A549 (cell line): ENCODE measurements at regions not wholly inside any gene's neighbourhood (a gene's known extent, or its start where the extent isn't known, plus 50 kb on each side); places are given as distances from the start of the nearest gene placed in this dataset.

Experiments
- ATAC-seq, 2 experiments: fragments of 200-7000 bp in 1 of 2; fragments of >200 bp in 1 of 2; cut with Nextera tagmentation in 1 of 2; cut with Tn5 transposase in 1 of 2; 3 replicates each; pipeline versions ENCODE4 v1.8.0 to v1.9.1; 2018 to 2020; ENCODE audit warnings: mild to moderate bottlenecking in 1 of 2, moderate library complexity in 1 of 2
- CTCF ChIA-PET: fragments of 300-600 bp; sonication (Branson Sonifier 250); formaldehyde crosslinking; extraction: SDS; loops from one replicate; lab custom pipeline; 2021; ENCODE audit warnings: antibody characterized with exemption, inconsistent platforms; lab: Yijun Ruan, JAX
- POLR2A ChIA-PET: fragments of 350-600 bp; formaldehyde crosslinking; extraction: SDS; loops from one replicate; lab custom pipeline; 2021; ENCODE audit warnings: antibody characterized with exemption, inconsistent platforms; lab: Yijun Ruan, JAX
- DNase-seq, 2 experiments: peaks; one replicate each; pipeline versions ENCODE4 v3.0.0 to v3.0.0-alpha.2; 2011 to 2016; ENCODE audit warnings: low read depth in 1 of 2, low spot score in 1 of 2
- FAIRE-seq: peaks from 2 replicates; lab custom pipeline; 2011; peaks lifted over from hg19 to GRCh38; lab: Jason Lieb, UNC
- H3K27ac ChIP-seq, 2 experiments: fragments of >200 bp; sonication (Bioruptor Twin); formaldehyde crosslinking; 3 replicates each; pipeline ENCODE4 v1.5.1; 2016 to 2017
- H3K4me1 ChIP-seq: fragments of >200 bp; sonication (Bioruptor Twin); formaldehyde crosslinking; 3 replicates; pipeline ENCODE4 v1.6.1; 2016
- H3K4me2 ChIP-seq: fragments of >200 bp; sonication (Bioruptor Twin); formaldehyde crosslinking; 3 replicates; pipeline ENCODE4 v1.6.1; 2016
- H3K4me3 ChIP-seq: fragments of >200 bp; sonication (Bioruptor Twin); formaldehyde crosslinking; 3 replicates; pipeline ENCODE4 v1.5.1; 2016
- H3K9me3 ChIP-seq: fragments of >200 bp; sonication (Bioruptor Twin); formaldehyde crosslinking; 3 replicates; pipeline ENCODE4 v1.6.1; 2016
- ATOH8 ChIP-seq: fragments of 250-450 bp; sonication (Bioruptor Pico); IDR thresholded peaks from 2 replicates; pipeline ENCODE4 v1.5.0; 2020; ENCODE audit warnings: low read depth, mild to moderate bottlenecking, moderate library complexity
- BCL3 ChIP-seq: fragments of >200 bp; sonication (Bioruptor Twin); formaldehyde crosslinking; IDR thresholded peaks from 3 replicates; pipeline ENCODE4 v1.6.1; 2016
- CBX8 ChIP-seq: fragments of 200-600 bp; sonication (generic); IDR thresholded peaks from 2 replicates; pipeline ENCODE4 v1.6.1; 2016
- CEBPB ChIP-seq, 2 experiments: fragments of >200 bp in 1 of 2; sonication (Bioruptor Twin) in 1 of 2; formaldehyde crosslinking in 1 of 2; IDR thresholded peaks; 2 replicates each; pipeline ENCODE4 v1.6.1; 2012 to 2016
- CHD4 ChIP-seq: fragments of 200-600 bp; sonication (generic); IDR thresholded peaks from 2 replicates; pipeline ENCODE4 v1.6.1; 2016; ENCODE audit warnings: antibody characterized with exemption, mild to moderate bottlenecking, borderline replicate concordance
- CTCF ChIP-seq: fragments of >200 bp; sonication (Bioruptor Twin); formaldehyde crosslinking; IDR thresholded peaks from 3 replicates; pipeline ENCODE4 v1.5.1; 2016
- EHMT2 ChIP-seq: fragments of 200-600 bp; sonication (generic); IDR thresholded peaks from 2 replicates; pipeline ENCODE4 v1.6.1; 2016; ENCODE audit warnings: antibody characterized with exemption, low read depth, mild to moderate bottlenecking, moderate library complexity
- EP300 ChIP-seq, 2 experiments: fragments of >200 bp; sonication (Bioruptor Twin); formaldehyde crosslinking; IDR thresholded peaks; 2 replicates in 1 of 2; 3 replicates in 1 of 2; pipeline ENCODE4 v1.6.1; 2016 to 2017
- ESRRA ChIP-seq: fragments of 150-350 bp; IDR thresholded peaks from 2 replicates; pipeline ENCODE4 v1.6.1; 2014; ENCODE audit warnings: mild to moderate bottlenecking, low read length, borderline replicate concordance
- FOSB ChIP-seq: fragments of 250-450 bp; sonication (Bioruptor Pico); IDR thresholded peaks from 2 replicates; pipeline ENCODE4 v1.5.0; 2020; ENCODE audit warnings: mild to moderate bottlenecking, moderate library complexity
- FOSL2 ChIP-seq, 2 experiments: fragments of 450-650 bp in 1 of 2; fragments of >200 bp in 1 of 2; sonication (Bioruptor Twin) in 1 of 2; formaldehyde crosslinking; IDR thresholded peaks; 2 replicates each; pipeline versions ENCODE4 v1.5.0 to v1.6.1; 2016 to 2020; ENCODE audit warnings: mild to moderate bottlenecking in 1 of 2, moderate library complexity in 1 of 2
- GATA3 ChIP-seq: IDR thresholded peaks from 2 replicates; pipeline ENCODE4 v1.6.1; 2012; ENCODE audit warnings: borderline replicate concordance
- HES2 ChIP-seq: fragments of >200 bp; sonication (Bioruptor Twin); formaldehyde crosslinking; IDR thresholded peaks from 2 replicates; pipeline ENCODE4 v1.6.1; 2016
- HOXA7 ChIP-seq: fragments of 250-450 bp; sonication (Bioruptor Pico); IDR thresholded peaks from 2 replicates; pipeline ENCODE4 v1.5.0; 2020; ENCODE audit warnings: mild to moderate bottlenecking, moderate library complexity
- HOXB5 ChIP-seq: fragments of 250-450 bp; sonication (Bioruptor Pico); IDR thresholded peaks from 2 replicates; pipeline ENCODE4 v1.5.0; 2020; ENCODE audit warnings: mild to moderate bottlenecking, moderate library complexity
- JUN ChIP-seq, 2 experiments: fragments of >200 bp; sonication (Bioruptor Twin); formaldehyde crosslinking; IDR thresholded peaks; 2 replicates in 1 of 2; 3 replicates in 1 of 2; pipeline ENCODE4 v1.6.1; 2016 to 2017
- JUNB ChIP-seq: fragments of >200 bp; sonication (Bioruptor Twin); formaldehyde crosslinking; IDR thresholded peaks from 2 replicates; pipeline ENCODE4 v1.6.1; 2016
- MAFK ChIP-seq: fragments of 450-650 bp; IDR thresholded peaks from 2 replicates; pipeline ENCODE4 v1.6.1; 2014; ENCODE audit not compliant: partially characterized antibody
- MAX ChIP-seq: IDR thresholded peaks from 2 replicates; pipeline ENCODE4 v1.6.1; 2012
- NFE2L2 ChIP-seq: fragments of 150-350 bp; conservative IDR thresholded peaks from 2 replicates; pipeline ENCODE4 v1.6.1; 2014; ENCODE audit warnings: low read length
- NR3C1 ChIP-seq: fragments of >200 bp; sonication (Bioruptor Twin); formaldehyde crosslinking; IDR thresholded peaks from 3 replicates; pipeline ENCODE4 v1.6.1; 2017
- PBX3 ChIP-seq: IDR thresholded peaks from 2 replicates; pipeline ENCODE4 v1.6.1; 2012
- POLR2A ChIP-seq: IDR thresholded peaks from 2 replicates; pipeline ENCODE4 v1.6.1; 2012; ENCODE audit warnings: mild to moderate bottlenecking, low read length
- RAD21 ChIP-seq, 2 experiments: fragments of >200 bp in 1 of 2; sonication (Bioruptor Twin) in 1 of 2; formaldehyde crosslinking in 1 of 2; IDR thresholded peaks in 1 of 2; conservative IDR thresholded peaks in 1 of 2; 2 replicates in 1 of 2; 3 replicates in 1 of 2; pipeline ENCODE4 v1.6.1; 2012 to 2018; ENCODE audit warnings: inconsistent platforms in 1 of 2
- SMC3 ChIP-seq: fragments of >200 bp; sonication (Bioruptor Twin); formaldehyde crosslinking; IDR thresholded peaks from 3 replicates; pipeline ENCODE4 v1.6.1; 2018; ENCODE audit warnings: inconsistent platforms
- SREBF2 ChIP-seq: fragments of 450-650 bp; IDR thresholded peaks from 2 replicates; pipeline ENCODE4 v1.6.1; 2014; ENCODE audit warnings: mild to moderate bottlenecking, moderate library complexity
- TFCP2L1 ChIP-seq: fragments of 250-450 bp; sonication (Bioruptor Pico); IDR thresholded peaks from 2 replicates; pipeline ENCODE4 v1.5.0; 2021; ENCODE audit warnings: mild to moderate bottlenecking
- ZNF302 ChIP-seq: fragments of 250-450 bp; sonication (Bioruptor Pico); IDR thresholded peaks from 2 replicates; pipeline ENCODE4 v1.9.0; 2021; ENCODE audit warnings: inconsistent platforms, mild to moderate bottlenecking, moderate library complexity
- WGBS: methylation state at CpG from one replicate; pipeline ENCODE4 v1.1.6; 2017; ENCODE audit errors: missing lambda C conversion rate; 5-methylcytosine and 5-hydroxymethylcytosine counted together

- no peak overlapping the region for H3K4me3 ChIP-seq
- TF ChIP-seq NFE2L2 (no peak), GATA3 (peak; percentile 96), HOXB5 (CRISPR knock-in tag) (peak; percentile 73), CEBPB (IDR thresholded peaks at IDR 0.05) (peak; percentile 84 to 97), BCL3 (peak; percentile 21; the same call in 1 of the 3 replicates), SREBF2 (no peak), MAFK (no peak), RAD21 (conservative IDR thresholded peaks at IDR 0.05 in 1 of 2, IDR thresholded peaks at IDR 0.05 in 1 of 2) (peak in 1 of 2 experiments; percentile 12; a peak in 1 of 5 replicates), ESRRA (no peak), HOXA7 (CRISPR knock-in tag) (no peak), EP300 (IDR thresholded peaks at IDR 0.05) (peak; percentile 82 to 85; a peak in 4 of 5 replicates), ZNF302 (no peak), JUNB (peak; percentile 76), MAX (peak; percentile 12; the same call in 1 of the 2 replicates), POLR2A (no peak), HES2 (peak; percentile 71), PBX3 (peak; percentile 81), FOSL2 (IDR thresholded peaks at IDR 0.05) (peak; percentile 81), FOSL2 (CRISPR knock-in tag; IDR thresholded peaks at IDR 0.05) (peak; percentile 91), ATOH8 (no peak), JUN (IDR thresholded peaks at IDR 0.05) (peak; percentile 35 to 76; a peak in 3 of 5 replicates), TFCP2L1 (CRISPR knock-in tag) (no peak)
- POLR2A ChIA-PET: interaction anchor here (0.7 to 2.4 kb wide), 4 partner anchors 10 to 60 kb away, joined by 3 to 28 read pairs (median 6); partner anchors contain the start of gene RDX
- peak overlapping the region; percentile 82 to 96 for H3K27ac ChIP-seq
- H3K9me3 ChIP-seq: no peaks in the 10 kb centered on the region
- ATAC-seq (peak; percentile 84 to 93), DNase-seq (peak; percentile 67 to 92), FAIRE-seq (peak; percentile 74)
- CTCF ChIA-PET: interaction anchor here (0.7 to 1.7 kb wide), 8 partner anchors 9 to 96 kb away, joined by 3 to 5 read pairs (median 3); no protein-coding TSS in a partner anchor
- peak overlapping the region; percentile 67 for H3K4me2 ChIP-seq
- peaks cover 53% of the 10 kb centered on the region for H3K4me1 ChIP-seq
- WGBS: 1% methylated on average over 5 of the region's 5 CpGs
Measured at GRCh38 chr11:110356762-110357671, 60.6 kb upstream of the RDX start.

- ATAC-seq: no peak
- ChIA-PET POLR2A (interaction anchor here (2.4 kb wide), 1 partner anchor 61 kb away, joined by 28 read pairs; the partner anchor contains the start of gene RDX), CTCF (interaction anchor here (0.6 to 1.7 kb wide), 5 partner anchors 10 to 162 kb away, joined by 3 read pairs; no protein-coding TSS in a partner anchor)
- TF ChIP-seq EP300 (IDR thresholded peaks at IDR 0.05): no peak
- no peak for TF ChIP-seq NR3C1
- TF ChIP-seq EHMT2: no peak
- no peak for TF ChIP-seq FOSB (CRISPR knock-in tag)
- TF ChIP-seq MAX: no peak
- TF ChIP-seq MAFK: no peak
- no peak for TF ChIP-seq CHD4
- no peak for TF ChIP-seq SREBF2
- no peak for TF ChIP-seq CTCF
- TF ChIP-seq NFE2L2: no peak
- no peak for TF ChIP-seq CBX8
- no peak for TF ChIP-seq HOXB5 (CRISPR knock-in tag)
- no peak for TF ChIP-seq SMC3
- Histone ChIP-seq H3K27ac (peak overlapping the region; percentile 82 to 96), H3K9me3 (no peaks in the 10 kb centered on the region), H3K4me2 (peak overlapping the region; percentile 67; the same call in 2 of the 3 replicates), H3K4me1 (peaks cover 66% of the 10 kb centered on the region), H3K4me3 (no peak overlapping the region)
- 90% methylated on average over 3 of the region's 3 CpGs for WGBS
- FAIRE-seq: no peak
- no peak for DNase-seq
Measured at GRCh38 chr11:110358336-110358735, 61.9 kb upstream of the RDX start.
